ENCODE measurements at regions not wholly inside any gene's neighbourhood (a gene's known extent, or its start where the extent isn't known, plus 50 kb on each side); places are given as distances from the start of the nearest gene placed in this dataset.

GRCh38 chr11:95406271-95406670, 175.3 kb upstream of the SESN3 start:
- TF ChIP-seq CTCF (IDR thresholded peaks at IDR 0.05) (no peak), POLR2A (IDR thresholded peaks at IDR 0.05) (no peak), POLR2AphosphoS5 (IDR thresholded peaks at IDR 0.05) (no peak), EP300 (IDR thresholded peaks at IDR 0.05) (no peak)
